ENCODE measurements at regions not wholly inside any gene's neighbourhood (a gene's known extent, or its start where the extent isn't known, plus 50 kb on each side); places are given as distances from the start of the nearest gene placed in this dataset.

- Histone ChIP-seq H3K9me3 (no peaks in the 10 kb centered on the region), H3K4me3 (no peak overlapping the region), H3K27ac (no peak overlapping the region), H3K36me3 (no peaks in the 10 kb centered on the region), H3K4me1 (ENCODE audit: control insufficient read depth in 1 of 2, low read depth in 2 of 2) (no peaks in the 10 kb centered on the region), H3K27me3 (replicated peaks; ENCODE audit: insufficient read depth) (no peaks in the 10 kb centered on the region)
- ATAC-seq (ENCODE audit: insufficient number of reproducible peaks, low FRiP score, low read depth) (no peak), DNase-seq (ENCODE audit: low spot score) (no peak)
- TF ChIP-seq CTCF (IDR thresholded peaks at IDR 0.05), result no peak
These were observed 167.3 kb downstream of the TMEM18 start for GRCh38 chr2:509888-510287.

GRCh38 chr2:508121-508520 is 169.1 kb downstream of the TMEM18 start:
- H3K4me3 ChIP-seq, result no peak overlapping the region
- H3K27ac ChIP-seq, result no peak overlapping the region
- no peak for TF ChIP-seq CTCF (IDR thresholded peaks at IDR 0.05)
- no peaks in the 10 kb centered on the region for H3K9me3 ChIP-seq
- no peaks in the 10 kb centered on the region for H3K36me3 ChIP-seq
- H3K27me3 ChIP-seq (replicated peaks; ENCODE audit: insufficient read depth), result no peaks in the 10 kb centered on the region
- no peak for ATAC-seq (ENCODE audit: insufficient number of reproducible peaks, low FRiP score, low read depth)
- no peaks in the 10 kb centered on the region for H3K4me1 ChIP-seq (ENCODE audit: control insufficient read depth in 1 of 2, low read depth in 2 of 2)
- no peak for DNase-seq (ENCODE audit: low spot score)

GRCh38 chr2:506866-507265 is 170.3 kb downstream of the TMEM18 start:
- Histone ChIP-seq H3K27me3 (replicated peaks; ENCODE audit: insufficient read depth) (no peaks in the 10 kb centered on the region), H3K4me3 (no peak overlapping the region), H3K27ac (no peak overlapping the region), H3K4me1 (ENCODE audit: control insufficient read depth in 1 of 2, low read depth in 2 of 2) (no peaks in the 10 kb centered on the region), H3K9me3 (no peaks in the 10 kb centered on the region), H3K36me3 (no peaks in the 10 kb centered on the region)
- TF ChIP-seq CTCF (IDR thresholded peaks at IDR 0.05), result no peak
- ATAC-seq (ENCODE audit: insufficient number of reproducible peaks, low FRiP score, low read depth) (no peak), DNase-seq (ENCODE audit: low spot score) (no peak)

GRCh38 chr2:506451-506850 is 170.8 kb downstream of the TMEM18 start:
- DNase-seq (ENCODE audit: low spot score) (no peak), ATAC-seq (ENCODE audit: insufficient number of reproducible peaks, low FRiP score, low read depth) (no peak)
- H3K4me3 ChIP-seq, result no peak overlapping the region
- H3K27me3 ChIP-seq (replicated peaks; ENCODE audit: insufficient read depth), result no peaks in the 10 kb centered on the region
- H3K9me3 ChIP-seq, result no peaks in the 10 kb centered on the region
- no peaks in the 10 kb centered on the region for H3K4me1 ChIP-seq (ENCODE audit: control insufficient read depth in 1 of 2, low read depth in 2 of 2)
- TF ChIP-seq CTCF (IDR thresholded peaks at IDR 0.05), result no peak
- H3K36me3 ChIP-seq, result no peaks in the 10 kb centered on the region
- no peak overlapping the region for H3K27ac ChIP-seq

- Histone ChIP-seq H3K27ac (no peak overlapping the region), H3K4me1 (ENCODE audit: control insufficient read depth in 1 of 2, low read depth in 2 of 2) (no peaks in the 10 kb centered on the region), H3K4me3 (no peak overlapping the region), H3K36me3 (no peaks in the 10 kb centered on the region), H3K27me3 (replicated peaks; ENCODE audit: insufficient read depth) (no peaks in the 10 kb centered on the region), H3K9me3 (no peaks in the 10 kb centered on the region)
- no peak for TF ChIP-seq CTCF (IDR thresholded peaks at IDR 0.05)
- ATAC-seq (ENCODE audit: insufficient number of reproducible peaks, low FRiP score, low read depth), result no peak
- no peak for DNase-seq (ENCODE audit: low spot score)
These were observed 171.3 kb downstream of the TMEM18 start for GRCh38 chr2:505941-506340.
